Activated CD4-positive, CD25-positive, alpha-beta regulatory T cell treated with anti-CD3 and anti-CD28 coated beads, Interleukin-2, amount 50 U/mL, for 24 hours (primary cell): ENCODE measurements at regions not wholly inside any gene's neighbourhood (a gene's known extent, or its start where the extent isn't known, plus 50 kb on each side); places are given as distances from the start of the nearest gene placed in this dataset.
"Not testable (repeated sequence)": the region's sequence is repeated elsewhere in the genome, so short reads cannot be mapped to it uniquely, and the experiment has no call there.

Experiments
- ATAC-seq, 2 donors: fragments of 150-1000 bp; cut with Tn5 transposase; one replicate each; pipeline ENCODE4 v1.10.0; 2021; ENCODE audit warnings: mild to moderate bottlenecking in 1 of 2, moderate library complexity in 1 of 2

DNA sequence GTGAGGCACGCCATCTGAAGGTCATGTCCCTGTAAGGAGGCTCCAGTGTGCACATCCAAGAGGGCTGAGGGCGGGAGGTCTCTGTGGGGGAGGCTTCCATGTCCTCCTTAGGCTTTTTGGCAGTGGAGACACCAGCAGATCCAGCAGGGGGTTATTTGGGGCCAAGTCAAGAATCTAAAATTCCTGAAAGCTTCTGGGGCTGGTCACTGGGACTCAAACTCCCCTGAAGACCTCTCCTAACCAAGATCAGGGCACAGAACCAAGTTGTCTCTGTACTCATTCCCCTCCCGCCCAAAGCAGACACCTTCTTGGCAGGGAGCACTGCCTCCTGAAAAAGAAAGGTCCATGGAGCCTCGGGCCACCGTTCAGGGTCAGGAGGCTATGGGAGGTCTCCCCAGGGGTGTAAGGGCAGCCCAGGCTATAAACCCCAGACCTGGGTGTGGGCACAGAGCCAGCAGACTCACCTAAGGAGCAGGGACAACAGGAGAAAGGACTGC lies 127.4 kb upstream of the ADRA1B start:
- ATAC-seq: no peak

DNA sequence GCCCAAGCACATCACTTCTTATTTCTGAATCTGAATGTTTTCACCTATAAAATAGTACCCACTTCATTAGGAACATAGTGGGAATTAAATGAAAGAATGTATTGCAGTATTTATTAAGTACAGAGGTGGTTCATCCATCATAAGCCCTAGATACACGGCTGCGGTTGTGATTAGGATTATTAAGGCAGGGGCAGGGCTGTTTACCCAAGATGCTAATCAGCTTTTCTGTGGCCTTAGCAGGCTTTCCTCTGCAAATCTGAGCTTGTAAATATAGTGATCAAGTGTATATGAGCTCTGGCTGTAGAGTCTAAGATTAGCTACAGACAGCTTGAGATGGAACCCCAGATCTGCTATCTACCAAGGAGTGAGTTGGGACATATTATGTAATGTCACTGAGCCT lies 124.1 kb upstream of the ADRA1B start:
- ATAC-seq: no peak

DNA sequence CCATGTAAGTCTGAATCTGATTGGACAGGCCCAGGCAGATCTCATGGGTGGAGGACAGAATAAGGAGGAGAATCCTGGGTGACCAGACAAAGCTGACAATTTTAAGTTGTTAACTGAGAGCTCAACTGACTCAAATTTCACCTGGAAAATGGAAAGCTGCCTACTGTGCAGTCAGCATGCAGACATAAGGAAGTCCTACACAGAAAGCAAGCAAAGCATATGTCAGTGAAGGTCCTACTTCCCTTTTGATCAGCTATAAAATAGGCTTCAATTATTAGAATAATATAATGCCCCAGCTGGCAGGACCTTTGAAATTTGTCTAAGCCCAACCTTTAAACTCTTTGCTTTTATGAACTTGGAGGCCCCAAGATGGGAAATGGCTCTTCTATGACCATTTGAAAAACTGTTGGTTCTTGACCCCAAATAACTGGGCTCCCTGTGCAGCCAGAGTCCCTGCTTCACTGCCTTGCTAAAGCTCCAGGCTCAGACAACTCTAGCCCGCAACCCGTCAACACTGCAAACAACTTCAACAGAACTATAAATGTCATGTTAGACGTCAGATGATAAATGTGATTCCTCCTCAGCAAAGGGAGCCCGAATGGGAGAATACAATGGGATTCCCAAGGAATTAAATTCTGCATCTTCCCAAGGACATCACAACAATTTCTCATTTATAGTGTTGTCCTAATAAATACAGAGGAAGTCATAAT lies 118.9 kb upstream of the ADRA1B start:
- ATAC-seq: no peak

DNA sequence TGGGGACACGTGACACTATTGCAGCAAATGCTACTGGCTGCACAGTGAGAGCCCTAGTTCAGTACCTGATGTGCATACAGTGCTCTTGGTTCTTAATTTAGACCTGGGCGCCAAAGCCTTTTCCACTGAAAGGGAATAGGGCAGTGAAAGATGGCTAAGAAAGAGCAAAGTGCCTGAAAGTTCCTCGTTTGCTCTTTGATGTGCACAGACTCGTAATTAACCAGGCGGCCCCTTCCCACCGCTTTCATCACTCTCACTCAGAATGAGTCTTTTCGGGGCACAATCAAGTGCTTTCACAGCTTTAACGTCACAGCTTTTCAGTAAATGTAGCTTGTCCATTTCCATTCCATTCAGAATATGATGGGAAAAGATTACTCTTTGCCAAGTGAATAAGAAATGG lies 116.6 kb upstream of the ADRA1B start:
- no peak for ATAC-seq

DNA sequence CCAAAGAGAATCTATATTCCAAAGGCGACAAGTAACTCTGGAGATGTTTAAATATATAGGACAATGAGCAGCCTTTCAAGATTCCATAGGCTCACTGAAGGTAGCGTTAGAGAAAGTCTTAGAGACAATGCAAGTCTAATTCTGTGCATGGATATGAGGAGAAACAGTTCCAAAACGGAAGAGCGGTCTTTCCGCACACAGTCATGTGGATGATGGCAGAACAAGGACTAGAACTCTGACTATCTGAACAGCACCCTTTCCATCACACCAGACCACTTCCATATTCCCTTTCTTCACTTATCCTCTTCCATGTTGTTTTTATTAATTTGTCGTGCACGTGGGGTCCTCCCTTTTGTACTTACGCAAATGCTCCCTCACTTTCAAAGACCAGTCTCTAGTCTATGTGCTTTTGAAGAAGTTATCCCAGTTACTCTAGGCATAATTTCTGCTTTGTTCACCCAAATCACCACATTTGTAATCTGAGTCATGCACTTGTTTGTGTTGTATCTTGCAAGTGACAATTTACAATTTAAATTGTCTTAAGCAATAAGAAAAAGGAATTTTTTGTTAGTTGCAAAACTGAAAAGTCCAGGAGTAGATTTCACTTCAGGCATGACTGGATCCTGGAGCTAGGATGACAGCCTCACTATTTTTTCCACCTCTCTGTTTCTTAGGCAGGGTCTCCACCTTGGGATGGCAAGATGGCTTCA lies 116.0 kb upstream of the ADRA1B start:
- ATAC-seq: no peak

DNA sequence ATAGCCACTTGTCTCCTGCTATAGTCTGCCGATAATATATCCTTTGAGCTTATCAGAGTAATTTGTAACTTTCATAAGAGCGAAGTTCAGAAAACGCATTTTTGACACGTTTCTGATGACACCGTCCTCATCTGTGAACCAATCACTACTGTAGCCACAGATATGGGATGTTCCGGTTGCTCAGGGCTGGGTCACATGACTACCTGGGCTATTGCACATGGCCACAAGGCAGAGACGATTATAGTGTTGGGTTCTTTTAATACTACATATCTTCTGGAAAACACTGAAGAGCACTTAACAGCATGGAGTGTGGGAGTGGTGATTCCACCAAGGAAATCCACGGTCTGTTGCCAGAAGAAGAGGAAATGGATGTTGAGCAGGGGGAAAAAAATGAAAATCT lies 115.0 kb upstream of the ADRA1B start:
- no peak for ATAC-seq

DNA sequence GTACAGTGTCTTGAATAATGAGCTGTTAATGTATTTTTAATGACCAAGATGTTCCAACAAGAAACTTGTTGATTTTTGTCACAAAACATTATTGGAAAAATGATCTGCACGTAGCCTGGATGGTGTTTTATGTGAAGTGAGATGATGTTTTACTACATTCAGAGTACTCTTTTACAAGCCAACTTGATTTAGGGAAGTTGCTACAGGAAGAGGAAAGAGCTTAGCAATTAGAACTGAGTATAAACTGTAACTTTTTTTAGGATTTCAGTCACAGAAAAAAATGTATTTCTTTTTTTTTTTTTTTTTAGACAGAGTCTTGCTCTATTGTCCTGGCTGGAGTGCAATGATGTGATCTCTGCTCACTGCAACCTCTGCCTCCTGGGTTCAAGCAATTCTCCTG lies 113.6 kb upstream of the ADRA1B start:
- no peak for ATAC-seq

DNA sequence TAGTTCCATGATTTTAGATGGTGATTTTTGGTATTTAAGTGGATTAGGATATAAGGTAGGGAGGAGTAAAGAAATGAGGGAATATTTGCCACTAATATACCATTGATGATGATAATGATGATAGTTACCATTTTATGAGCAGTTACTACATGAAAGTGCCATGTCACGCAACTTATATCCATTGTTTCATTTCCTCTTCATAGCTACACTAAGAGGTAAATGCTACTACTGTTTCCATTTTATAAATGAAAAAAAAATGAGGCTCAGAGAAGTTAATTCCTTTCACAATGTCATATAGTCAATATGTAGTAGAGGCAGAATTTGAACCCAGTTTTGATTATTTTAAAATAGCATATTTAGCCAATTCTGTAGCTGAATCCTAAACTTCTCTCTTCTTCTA lies 112.2 kb upstream of the ADRA1B start:
- ATAC-seq: no peak

DNA sequence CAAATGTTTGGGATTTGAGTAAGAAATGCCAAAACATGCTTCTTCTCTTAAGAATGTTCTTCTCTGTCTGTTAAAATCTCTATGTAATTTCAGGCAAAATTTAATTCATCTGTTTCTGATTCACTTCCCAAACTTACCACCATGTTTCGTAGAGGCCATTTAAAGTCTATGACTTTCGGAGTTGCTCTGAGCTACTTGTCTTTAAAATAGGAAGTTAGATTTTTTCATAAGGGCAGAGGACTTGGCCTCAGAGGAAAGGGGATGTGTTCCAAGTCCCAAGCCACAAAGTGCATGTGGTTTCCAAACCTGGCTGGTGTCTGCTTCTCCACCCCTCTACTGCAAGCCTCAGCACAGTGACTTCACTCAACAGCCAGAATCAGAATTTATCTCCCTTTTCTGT lies 111.3 kb upstream of the ADRA1B start:
- no peak for ATAC-seq

DNA sequence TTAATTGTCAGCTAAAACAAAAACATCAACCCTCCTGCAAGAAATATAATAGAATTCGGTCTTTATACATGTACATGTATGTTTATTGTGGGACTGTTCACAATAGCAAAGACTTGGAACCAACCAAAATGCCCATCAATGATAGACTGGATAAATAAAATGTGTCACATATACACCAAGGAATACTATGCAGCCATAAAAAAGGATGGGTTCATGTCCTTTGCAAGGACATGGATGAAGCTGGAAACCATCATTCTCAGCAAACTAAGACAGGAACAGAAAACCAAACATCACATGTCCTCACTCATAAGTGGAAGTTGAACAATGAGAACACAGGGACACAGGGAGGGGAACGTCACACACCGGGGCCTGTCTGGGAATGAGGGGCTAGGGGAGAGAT lies 109.1 kb upstream of the ADRA1B start:
- ATAC-seq: not testable (repeated sequence)

DNA sequence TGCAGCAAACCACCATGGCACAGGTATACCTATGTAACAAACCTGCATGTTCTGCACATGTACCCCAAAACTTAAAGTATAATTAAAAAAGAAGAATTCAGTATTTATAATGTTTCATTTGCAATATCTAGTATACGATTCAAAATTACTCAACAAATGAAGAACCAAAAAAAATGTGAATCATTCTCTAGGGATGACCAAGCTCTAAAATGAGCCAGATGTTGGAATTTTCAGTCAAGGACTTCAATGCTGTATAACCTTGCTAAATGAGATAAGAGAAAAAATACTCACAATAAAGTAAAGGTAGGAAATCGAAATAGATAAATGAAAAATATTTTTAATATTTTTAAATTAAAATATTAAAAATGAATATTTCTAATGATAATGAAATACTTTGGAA lies 108.7 kb upstream of the ADRA1B start:
- ATAC-seq: no peak

DNA sequence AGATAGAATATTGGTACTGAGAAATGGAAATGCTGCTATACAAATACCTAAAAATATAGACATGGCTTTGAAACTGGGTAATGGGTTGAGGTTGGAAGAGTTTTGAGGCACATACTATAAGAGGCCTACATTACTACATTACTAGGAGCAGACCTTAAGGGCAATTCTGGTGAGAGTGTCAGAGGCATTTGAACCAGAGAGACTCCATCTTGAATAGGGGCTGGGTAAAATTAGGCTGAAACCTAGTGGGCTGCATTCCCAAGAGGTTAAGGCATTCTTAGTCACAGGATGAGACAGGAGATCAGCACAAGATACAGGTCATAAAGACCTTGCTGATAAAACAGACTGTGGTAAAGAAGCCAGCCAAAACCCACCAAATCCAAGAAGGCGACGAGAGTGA lies 104.6 kb upstream of the ADRA1B start:
- ATAC-seq: no peak

DNA sequence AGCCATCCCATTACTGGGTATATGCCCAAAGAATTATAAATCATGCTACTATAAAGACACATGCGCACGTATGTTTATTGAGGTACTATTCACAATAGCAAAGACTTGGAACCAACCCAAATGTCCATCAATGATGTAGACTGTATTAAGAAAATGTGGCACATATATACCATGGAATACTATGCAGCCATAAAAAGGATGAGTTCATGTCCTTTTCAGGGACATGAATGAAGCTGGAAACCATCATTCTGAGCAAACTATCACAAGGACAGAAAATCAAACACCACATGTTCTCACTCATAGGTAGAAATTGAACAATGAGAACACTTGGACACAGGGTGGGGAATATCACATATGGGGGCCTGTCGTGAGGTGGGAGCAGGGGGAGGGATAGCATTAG lies 103.5 kb upstream of the ADRA1B start:
- ATAC-seq: not testable (repeated sequence)

DNA sequence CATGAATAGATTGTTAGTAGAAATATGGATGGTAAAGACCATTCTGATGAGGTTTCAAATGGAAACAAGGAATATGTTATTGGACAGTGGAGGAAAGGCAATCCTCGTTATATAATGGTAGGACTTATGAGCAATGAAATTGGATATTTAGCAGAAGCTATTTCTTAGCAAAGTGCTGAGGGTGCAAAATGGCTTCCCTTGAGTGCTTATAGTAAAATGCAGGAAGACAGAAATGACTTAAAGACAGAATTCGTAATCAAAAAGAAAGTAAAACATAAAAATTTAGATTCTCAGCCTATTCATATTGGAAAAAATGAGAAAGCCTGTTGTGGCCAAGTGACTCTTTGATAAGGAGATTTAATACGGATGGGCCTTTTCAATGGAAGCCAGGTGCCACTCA lies 102.1 kb upstream of the ADRA1B start:
- ATAC-seq: peak in 1 of 2 donors; percentile 13

DNA sequence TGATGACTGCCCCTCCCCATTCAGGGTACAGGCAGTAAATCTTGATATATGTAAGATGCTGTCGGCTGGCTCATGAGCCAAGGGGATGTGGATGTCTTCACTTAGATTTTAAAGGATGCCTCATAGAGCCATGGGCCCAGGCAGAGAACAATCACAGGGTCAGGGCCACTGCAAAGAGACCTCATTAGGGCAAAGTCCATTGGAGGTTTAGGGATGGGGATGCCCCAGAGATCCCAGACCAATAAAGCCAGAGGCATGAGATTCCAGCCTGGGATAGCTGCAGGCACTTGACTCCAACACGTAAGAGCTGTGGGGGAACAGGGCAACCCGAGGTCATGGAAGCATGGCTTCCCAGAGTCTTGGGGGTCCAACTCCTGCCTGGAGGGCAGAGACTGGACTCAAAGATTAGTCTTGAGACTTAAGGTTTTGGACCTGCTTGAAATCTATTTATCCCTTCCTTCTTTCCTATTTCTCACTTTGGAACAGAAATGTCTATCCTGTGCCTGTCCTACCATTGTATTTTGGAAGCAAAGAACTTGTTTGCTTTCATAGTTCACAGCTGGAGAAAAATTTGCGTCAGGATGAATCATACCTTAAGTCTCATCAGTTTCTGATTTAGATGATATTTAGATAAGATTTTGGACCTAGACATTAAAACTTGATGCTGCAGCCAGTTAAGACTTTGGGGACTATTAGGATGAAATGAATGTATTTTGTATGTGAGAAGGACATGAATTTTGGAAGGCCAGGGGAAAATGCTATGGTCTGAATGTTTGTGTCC lies 101.3 kb upstream of the ADRA1B start:
- ATAC-seq: no peak

DNA sequence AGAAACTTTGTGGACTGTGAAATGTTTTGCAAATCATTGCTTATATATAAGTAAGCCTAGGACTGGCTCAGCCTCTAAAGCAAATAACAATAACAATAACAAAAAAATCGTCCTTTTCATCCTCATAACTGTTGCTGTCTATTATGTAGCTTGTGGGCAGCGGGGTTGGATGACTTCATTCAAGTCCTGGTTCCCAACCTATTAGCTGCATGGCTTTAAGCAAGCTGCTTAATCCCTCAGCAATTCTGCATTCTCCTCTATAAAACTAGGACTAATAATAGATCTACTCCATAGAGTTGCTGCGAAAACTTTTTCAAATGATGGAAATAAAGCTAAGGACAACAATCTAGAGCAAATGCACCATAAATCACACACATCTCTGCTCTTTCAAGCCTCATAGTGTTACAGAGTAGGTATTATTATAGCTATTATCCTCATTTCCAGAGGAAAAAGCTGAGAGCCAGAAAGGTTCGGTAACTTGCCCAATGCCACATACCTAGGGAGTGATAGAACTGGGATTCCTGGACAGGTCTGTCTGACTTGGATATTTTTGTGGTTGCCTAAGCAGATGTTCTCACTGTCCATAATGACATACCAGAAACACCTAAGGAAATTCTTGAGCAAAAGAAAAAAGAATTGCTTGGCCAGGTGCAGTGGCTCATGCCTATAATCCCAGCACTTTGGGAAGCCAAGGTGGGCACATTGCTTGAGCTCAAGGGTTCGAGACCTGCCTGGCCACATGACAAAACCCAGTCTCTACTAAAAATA lies 98.8 kb upstream of the ADRA1B start:
- ATAC-seq: no peak

DNA sequence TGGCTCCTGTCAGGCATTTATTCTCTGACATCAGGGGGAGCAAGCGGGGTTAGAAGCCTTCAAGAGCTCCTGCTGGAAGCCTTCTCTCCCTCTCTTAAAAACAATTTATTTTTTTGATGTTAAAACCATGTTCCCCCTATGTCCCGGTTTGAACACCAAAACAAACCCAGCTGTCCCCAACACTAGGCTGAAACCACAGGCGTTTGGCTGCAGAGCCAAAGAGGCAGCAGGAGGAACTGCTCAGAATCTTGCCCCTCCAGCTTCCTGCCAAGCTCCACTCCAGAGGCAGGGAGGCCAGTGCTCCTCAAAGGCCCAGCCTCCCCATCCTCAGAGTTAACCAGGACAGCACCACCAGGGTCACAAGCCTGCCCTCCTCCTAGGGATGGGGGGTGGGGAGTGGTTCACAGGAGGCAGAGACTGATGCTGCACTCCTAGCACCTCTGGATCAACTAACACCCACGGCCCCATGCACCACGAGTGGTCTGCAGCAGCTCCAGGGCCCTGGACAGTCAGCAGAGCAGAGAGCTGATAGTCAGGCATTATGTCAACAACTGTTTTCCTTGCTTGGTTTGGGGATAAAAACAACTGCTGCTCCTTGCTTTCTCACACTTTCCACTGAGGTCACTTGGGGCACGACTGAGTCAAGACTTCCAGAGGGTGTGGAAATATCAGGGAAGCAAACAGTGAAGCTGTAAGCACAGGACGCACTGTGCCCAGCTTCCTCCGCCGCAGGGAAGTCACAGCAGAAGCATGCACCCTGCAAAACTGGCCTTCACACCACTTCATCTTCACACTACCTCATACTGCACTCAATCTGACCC lies 96.5 kb upstream of the ADRA1B start:
- no peak for ATAC-seq

DNA sequence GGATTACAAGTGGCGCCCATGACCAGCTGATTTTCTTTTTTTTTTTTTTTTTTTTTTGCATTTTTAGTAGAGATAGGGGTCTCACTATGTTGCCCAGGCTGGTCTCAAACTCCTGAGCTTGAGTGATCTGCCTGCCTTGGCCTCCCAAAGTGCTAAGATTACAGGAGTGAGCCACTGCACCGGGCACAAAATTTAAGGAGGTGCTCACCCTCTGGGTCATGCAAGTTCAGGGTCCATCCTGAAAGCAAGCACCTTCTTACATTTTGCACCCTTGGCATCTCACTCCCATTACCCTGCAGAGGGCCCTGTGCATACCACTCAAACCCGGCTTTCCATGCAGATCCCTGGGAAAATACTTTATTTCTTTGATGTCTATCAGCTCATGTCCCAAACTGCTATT lies 95.6 kb upstream of the ADRA1B start:
- no peak for ATAC-seq

DNA sequence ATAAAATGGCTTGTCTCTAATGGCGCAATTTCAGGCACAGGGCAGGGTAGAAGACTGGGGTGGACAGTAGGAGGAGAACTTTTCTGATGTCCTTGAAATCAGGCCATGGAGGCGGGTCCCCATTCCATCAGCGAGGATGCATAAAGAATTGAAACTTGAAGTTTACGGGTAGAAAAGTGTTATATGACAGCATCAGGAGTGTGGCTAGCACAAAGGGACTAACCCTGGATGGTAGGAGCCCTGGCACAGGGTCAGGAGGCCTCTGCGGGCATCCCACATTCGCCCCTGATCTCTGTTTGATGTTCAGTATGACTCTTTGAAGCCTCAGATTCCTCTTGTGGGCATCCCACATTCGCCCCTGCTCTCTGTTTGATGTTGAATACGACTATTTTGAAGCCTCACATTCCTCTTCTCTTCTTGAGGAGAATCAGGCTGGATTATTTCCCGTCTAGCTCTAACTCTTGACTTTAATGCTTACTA lies 94.8 kb upstream of the ADRA1B start:
- no peak for ATAC-seq

DNA sequence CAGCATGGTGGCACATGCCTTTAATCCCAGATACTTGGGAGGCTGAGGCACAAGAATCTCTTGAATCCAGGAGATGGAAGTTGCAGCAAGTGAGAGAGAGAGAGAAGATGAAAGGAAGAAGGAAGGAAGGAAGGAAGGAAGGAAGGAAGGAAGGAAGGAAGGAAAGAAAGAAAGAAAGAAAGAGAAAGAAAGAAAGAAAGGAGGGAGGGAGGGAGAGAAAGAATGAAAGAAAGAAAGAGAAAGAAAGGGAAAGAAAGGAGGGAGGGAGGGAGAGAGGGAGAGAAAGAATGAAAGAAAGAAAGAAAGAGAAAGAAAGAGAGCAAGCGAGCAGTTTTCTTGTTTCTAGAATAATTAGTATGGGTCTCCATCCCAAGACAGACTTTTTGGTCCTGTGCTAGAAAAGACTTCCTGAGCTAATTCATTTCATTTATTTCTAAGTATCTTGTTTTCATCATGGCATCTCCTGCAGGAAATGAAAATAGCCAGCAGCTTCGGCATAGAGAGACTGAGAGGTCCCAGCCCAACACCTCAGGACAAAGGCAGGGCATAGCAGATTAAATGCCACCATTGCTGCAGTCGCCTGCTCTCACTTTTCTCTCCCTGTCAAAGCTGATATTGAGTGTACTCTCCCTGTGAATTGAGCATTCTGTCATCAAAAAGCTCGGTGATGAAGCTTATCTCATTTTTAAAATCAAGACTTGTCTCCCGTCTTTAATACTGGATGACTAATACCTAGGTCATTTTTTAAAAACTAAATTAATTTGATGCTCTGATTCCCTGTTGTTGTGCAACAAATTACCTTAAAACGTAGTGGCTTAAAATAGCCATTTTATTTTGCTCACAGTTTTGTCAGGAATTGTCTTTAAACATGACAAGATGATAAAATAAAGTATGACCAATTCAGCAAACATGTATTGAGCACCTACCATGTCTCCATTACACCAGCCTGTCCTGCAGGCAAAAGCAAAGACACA lies 91.8 kb upstream of the ADRA1B start:
- no peak for ATAC-seq
